ENCODE measurements at regions not wholly inside any gene's neighbourhood (a gene's known extent, or its start where the extent isn't known, plus 50 kb on each side); places are given as distances from the start of the nearest gene placed in this dataset.

GRCh38 chr5:60131504-60131903 lies 238.0 kb upstream of the PDE4D start:
- no peak for TF ChIP-seq ZNF549 (tag by site-specific recombination; IDR thresholded peaks at IDR 0.05)
- no peak for TF ChIP-seq ZBTB1 (tag by site-specific recombination; IDR thresholded peaks at IDR 0.05)
- TF ChIP-seq ZNF174 (tag by site-specific recombination; IDR thresholded peaks at IDR 0.05), result no peak
- TF ChIP-seq SP2 (tag by site-specific recombination; IDR thresholded peaks at IDR 0.05), result no peak
- TF ChIP-seq ZFP37 (tag by site-specific recombination; IDR thresholded peaks at IDR 0.05), result no peak
- Histone ChIP-seq H3K4me3 (ENCODE audit: low read depth, low read length) (no peak overlapping the region), H3K4me1 (ENCODE audit: control insufficient read depth, insufficient read depth, low read length) (no peaks in the 10 kb centered on the region), H3K9me3 (ENCODE audit: control insufficient read depth, insufficient read depth, low read depth, low read length) (no peaks in the 10 kb centered on the region), H3K27ac (ENCODE audit: extremely low read depth, low read depth, low read length) (no peak overlapping the region), H3K36me3 (ENCODE audit: control insufficient read depth in 2 of 2, insufficient read depth in 1 of 2, low read length in 2 of 2) (no peaks in the 10 kb centered on the region)
- ChIA-PET POLR2A (no interaction called here), CTCF (no interaction called here)

- Histone ChIP-seq H3K9me3 (ENCODE audit: control insufficient read depth, insufficient read depth, low read depth, low read length) (no peaks in the 10 kb centered on the region), H3K27ac (ENCODE audit: extremely low read depth, low read depth, low read length) (no peak overlapping the region), H3K4me1 (ENCODE audit: control insufficient read depth, insufficient read depth, low read length) (no peaks in the 10 kb centered on the region), H3K4me3 (ENCODE audit: low read depth, low read length) (no peak overlapping the region), H3K36me3 (ENCODE audit: control insufficient read depth in 2 of 2, insufficient read depth in 1 of 2, low read length in 2 of 2) (no peaks in the 10 kb centered on the region)
- ChIA-PET CTCF (no interaction called here), POLR2A (no interaction called here)
- TF ChIP-seq ZNF266 (tag by site-specific recombination; IDR thresholded peaks at IDR 0.05; ENCODE audit: low read depth) (no peak), ZNF658 (tag by site-specific recombination; IDR thresholded peaks at IDR 0.05) (no peak), HIC1 (tag by site-specific recombination; IDR thresholded peaks at IDR 0.05) (no peak), BCL11B (tag by site-specific recombination; IDR thresholded peaks at IDR 0.05; ENCODE audit: low read depth) (no peak), ZFP41 (tag by site-specific recombination; IDR thresholded peaks at IDR 0.05; ENCODE audit: borderline replicate concordance) (no peak), ZNF223 (tag by site-specific recombination; IDR thresholded peaks at IDR 0.05) (no peak), PBX3 (CRISPR knock-in tag; IDR thresholded peaks at IDR 0.05) (no peak), ZNF248 (tag by site-specific recombination; IDR thresholded peaks at IDR 0.05) (no peak), MEIS1 (CRISPR knock-in tag; IDR thresholded peaks at IDR 0.05; ENCODE audit: borderline replicate concordance) (no peak), GFI1B (tag by site-specific recombination; IDR thresholded peaks at IDR 0.05) (no peak), ZNF324 (tag by site-specific recombination; IDR thresholded peaks at IDR 0.05) (no peak), ZNF214 (tag by site-specific recombination; IDR thresholded peaks at IDR 0.05; ENCODE audit: borderline replicate concordance) (no peak)
Observed at GRCh38 chr5:60125636-60126035, 232.1 kb upstream of the PDE4D start.

- no peaks in the 10 kb centered on the region for H3K36me3 ChIP-seq (ENCODE audit: control insufficient read depth in 2 of 2, insufficient read depth in 1 of 2, low read length in 2 of 2)
- no peak overlapping the region for H3K27ac ChIP-seq (ENCODE audit: extremely low read depth, low read depth, low read length)
- H3K4me1 ChIP-seq (ENCODE audit: control insufficient read depth, insufficient read depth, low read length), result no peaks in the 10 kb centered on the region
- H3K9me3 ChIP-seq (ENCODE audit: control insufficient read depth, insufficient read depth, low read depth, low read length), result no peaks in the 10 kb centered on the region
- H3K4me3 ChIP-seq (ENCODE audit: low read depth, low read length), result no peak overlapping the region
- CTCF ChIA-PET, result no interaction called here
- POLR2A ChIA-PET, result no interaction called here
- TF ChIP-seq ZNF747 (tag by site-specific recombination; IDR thresholded peaks at IDR 0.05) (no peak), ZNF660 (tag by site-specific recombination; IDR thresholded peaks at IDR 0.05) (no peak), ZSCAN18 (tag by site-specific recombination; IDR thresholded peaks at IDR 0.05) (no peak), KLF1 (tag by site-specific recombination; IDR thresholded peaks at IDR 0.05) (no peak), ZFP41 (tag by site-specific recombination; IDR thresholded peaks at IDR 0.05; ENCODE audit: borderline replicate concordance) (no peak), GLI2 (tag by site-specific recombination; IDR thresholded peaks at IDR 0.05; ENCODE audit: borderline replicate concordance, low read depth) (no peak), ZNF148 (tag by site-specific recombination; IDR thresholded peaks at IDR 0.05; ENCODE audit: borderline replicate concordance) (no peak), ZNF670 (tag by site-specific recombination; IDR thresholded peaks at IDR 0.05; ENCODE audit: low read depth) (no peak), ZNF560 (tag by site-specific recombination; IDR thresholded peaks at IDR 0.05; ENCODE audit: borderline replicate concordance) (no peak), PRDM1 (tag by site-specific recombination; IDR thresholded peaks at IDR 0.05) (no peak)
Observed at GRCh38 chr5:60102961-60103693, 209.6 kb upstream of the PDE4D start.
